Liver (tissue), 8 donors: ENCODE measurements at regions not wholly inside any gene's neighbourhood (a gene's known extent, or its start where the extent isn't known, plus 50 kb on each side); places are given as distances from the start of the nearest gene placed in this dataset.

ENCODE experiments used
- DNase-seq: peaks from one replicate; pipeline ENCODE4 v3.0.0-alpha.2; 2017; ENCODE audit warnings: low spot score
- H3K27ac ChIP-seq, 2 donors: one replicate each; pipeline ENCODE4 v1.7.0; 2013; ENCODE audit warnings: inconsistent platforms in 2 of 2, low read length in 2 of 2, control low read depth in 1 of 2, low read depth in 1 of 2, mild to moderate bottlenecking in 1 of 2
- H3K27me3 ChIP-seq, 4 donors: one replicate each; pipeline versions ENCODE4 v1.6.1 to v1.7.0; 2013; ENCODE audit warnings: low read length in 3 of 4, inconsistent platforms in 1 of 4, mild to moderate bottlenecking in 1 of 4, moderate library complexity in 1 of 4; ENCODE audit not compliant: control insufficient read depth in 4 of 4, insufficient read depth in 4 of 4
- H3K36me3 ChIP-seq, 4 donors: one replicate each; pipeline versions ENCODE4 v1.6.1 to v1.7.0; 2013; ENCODE audit warnings: low read length in 3 of 4, mild to moderate bottlenecking in 3 of 4, low read depth in 1 of 4, moderate library complexity in 1 of 4; ENCODE audit not compliant: control insufficient read depth in 4 of 4, insufficient read depth in 3 of 4
- H3K4me1 ChIP-seq, 4 donors: one replicate each; pipeline versions ENCODE4 v1.6.1 to v1.7.0; 2013; ENCODE audit warnings: low read length in 3 of 4, mild to moderate bottlenecking in 3 of 4, moderate library complexity in 1 of 4; ENCODE audit not compliant: control insufficient read depth in 4 of 4, insufficient read depth in 4 of 4
- H3K4me3 ChIP-seq, 3 donors: one replicate each; pipeline versions ENCODE4 v1.6.1 to v1.7.0; 2013; ENCODE audit warnings: low read length in 3 of 3, control low read depth in 1 of 3, low read depth in 1 of 3, mild to moderate bottlenecking in 1 of 3
- H3K9ac ChIP-seq, 2 donors: one replicate each; pipeline ENCODE4 v1.7.0; 2013; ENCODE audit warnings: low read length in 2 of 2, mild to moderate bottlenecking in 2 of 2, moderate library complexity in 2 of 2, control low read depth in 1 of 2, low read depth in 1 of 2
- H3K9me3 ChIP-seq, 4 donors: one replicate each; pipeline versions ENCODE4 v1.6.1 to v1.7.0; 2013; ENCODE audit warnings: low read length in 3 of 4; ENCODE audit not compliant: control insufficient read depth in 4 of 4
- ATF3 ChIP-seq: IDR thresholded peaks from 2 replicates; pipeline ENCODE4 v1.6.1; 2016; ENCODE audit warnings: antibody characterized with exemption
- EGR1 ChIP-seq, 2 donors: IDR thresholded peaks; 2 replicates each; pipeline ENCODE4 v1.6.1; 2016 to 2018; ENCODE audit warnings: antibody characterized with exemption in 2 of 2, low read depth in 2 of 2
- FOXA1 ChIP-seq: IDR thresholded peaks from 2 replicates; pipeline ENCODE4 v1.6.1; 2016; ENCODE audit warnings: antibody characterized with exemption
- FOXA2 ChIP-seq: IDR thresholded peaks from 2 replicates; pipeline ENCODE4 v1.6.1; 2016; ENCODE audit warnings: antibody characterized with exemption
- GABPA ChIP-seq, 2 donors: IDR thresholded peaks in 1 of 2; conservative IDR thresholded peaks in 1 of 2; 2 replicates each; pipeline ENCODE4 v1.6.1; 2016; ENCODE audit warnings: antibody characterized with exemption in 2 of 2, mild to moderate bottlenecking in 1 of 2, moderate library complexity in 1 of 2
- HNF4A ChIP-seq, 2 donors: conservative IDR thresholded peaks; 2 replicates each; pipeline ENCODE4 v1.6.1; 2016; ENCODE audit warnings: antibody characterized with exemption in 2 of 2, mild to moderate bottlenecking in 2 of 2
- HNF4G ChIP-seq: IDR thresholded peaks from 2 replicates; pipeline ENCODE4 v1.6.1; 2016; ENCODE audit warnings: antibody characterized with exemption
- JUND ChIP-seq, 2 donors: IDR thresholded peaks; 2 replicates each; pipeline ENCODE4 v1.6.1; 2016; ENCODE audit warnings: antibody characterized with exemption in 2 of 2
- MAX ChIP-seq: IDR thresholded peaks from 2 replicates; pipeline ENCODE4 v1.6.1; 2016; ENCODE audit warnings: antibody characterized with exemption
- NR2F2 ChIP-seq: IDR thresholded peaks from 2 replicates; pipeline ENCODE4 v1.6.1; 2016; ENCODE audit warnings: antibody characterized with exemption
- RAD21 ChIP-seq, 2 donors: IDR thresholded peaks; 2 replicates each; pipeline ENCODE4 v1.6.1; 2016; ENCODE audit warnings: antibody characterized with exemption in 2 of 2, mild to moderate bottlenecking in 2 of 2
- RXRA ChIP-seq, 2 donors: IDR thresholded peaks; 2 replicates each; pipeline ENCODE4 v1.6.1; 2017 to 2018; ENCODE audit warnings: antibody characterized with exemption in 2 of 2, mild to moderate bottlenecking in 1 of 2
- SP1 ChIP-seq: IDR thresholded peaks from 2 replicates; pipeline ENCODE4 v1.6.1; 2018; ENCODE audit warnings: antibody characterized with exemption, mild to moderate bottlenecking
- TAF1 ChIP-seq: conservative IDR thresholded peaks from 2 replicates; pipeline ENCODE4 v1.6.1; 2016; ENCODE audit warnings: antibody characterized with exemption, mild to moderate bottlenecking
- YY1 ChIP-seq: IDR thresholded peaks from 2 replicates; pipeline ENCODE4 v1.6.1; 2016; ENCODE audit warnings: antibody characterized with exemption, mild to moderate bottlenecking
- WGBS: extraction: QIAGEN DNeasy Blood & Tissue Kit; methylation state at CpG from one replicate; pipeline ENCODE4 v1.1.7; 2013; 5-methylcytosine and 5-hydroxymethylcytosine counted together
- TF ChIP-seq, protein P1 (sequence below): fragments of 150-350 bp; IDR thresholded peaks from 2 replicates; pipeline ENCODE4 v1.5.1; 2017; ENCODE audit warnings: improper control_type of control experiment, low read depth, low read length; ENCODE audit not compliant: missing input control
- TF ChIP-seq, protein P2 (sequence below): IDR thresholded peaks from 2 replicates; pipeline ENCODE4 v1.6.1; 2016; ENCODE audit warnings: antibody characterized with exemption
- TF ChIP-seq, protein P3 (sequence below): IDR thresholded peaks from 2 replicates; pipeline ENCODE4 v1.6.1; 2016; ENCODE audit warnings: antibody characterized with exemption, mild to moderate bottlenecking
- donor health status: healthy.
- donor health status: healthy.
- donor health status: healthy.
- donor health status: healthy.
- donor health status: healthy.

DNA sequence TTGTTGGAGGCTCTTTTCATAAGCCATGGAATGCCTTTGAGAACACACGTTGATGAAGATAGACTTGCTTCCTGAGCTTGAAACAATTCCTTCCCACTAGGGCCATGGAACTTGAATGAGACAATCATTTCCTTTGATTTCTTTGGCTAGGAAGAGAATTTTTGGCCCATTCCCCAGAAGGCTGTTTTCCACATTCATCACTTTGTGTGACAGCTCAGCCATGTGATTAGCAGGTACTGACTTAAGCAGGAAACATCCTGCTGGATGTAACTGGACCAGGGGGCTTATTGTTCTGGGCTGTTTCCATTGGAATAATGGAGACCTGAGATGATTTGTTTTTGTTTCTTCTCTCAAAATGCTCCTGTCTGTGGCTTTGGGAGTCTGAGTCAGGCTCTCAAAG lies 469.8 kb upstream of the SEL1L start:
- Histone ChIP-seq H3K27ac (no peak overlapping the region), H3K27me3 (no peaks in the 10 kb centered on the region), H3K4me3 (no peak overlapping the region), H3K9me3 (no peaks in the 10 kb centered on the region), H3K4me1 (peaks cover 0 to 2% (median 0%) of the 10 kb centered on the region in 4 donors), H3K9ac (no peak overlapping the region), H3K36me3 (no peaks in the 10 kb centered on the region)
- TF ChIP-seq FOXA2, result no peak
- TF ChIP-seq, protein P1, sequence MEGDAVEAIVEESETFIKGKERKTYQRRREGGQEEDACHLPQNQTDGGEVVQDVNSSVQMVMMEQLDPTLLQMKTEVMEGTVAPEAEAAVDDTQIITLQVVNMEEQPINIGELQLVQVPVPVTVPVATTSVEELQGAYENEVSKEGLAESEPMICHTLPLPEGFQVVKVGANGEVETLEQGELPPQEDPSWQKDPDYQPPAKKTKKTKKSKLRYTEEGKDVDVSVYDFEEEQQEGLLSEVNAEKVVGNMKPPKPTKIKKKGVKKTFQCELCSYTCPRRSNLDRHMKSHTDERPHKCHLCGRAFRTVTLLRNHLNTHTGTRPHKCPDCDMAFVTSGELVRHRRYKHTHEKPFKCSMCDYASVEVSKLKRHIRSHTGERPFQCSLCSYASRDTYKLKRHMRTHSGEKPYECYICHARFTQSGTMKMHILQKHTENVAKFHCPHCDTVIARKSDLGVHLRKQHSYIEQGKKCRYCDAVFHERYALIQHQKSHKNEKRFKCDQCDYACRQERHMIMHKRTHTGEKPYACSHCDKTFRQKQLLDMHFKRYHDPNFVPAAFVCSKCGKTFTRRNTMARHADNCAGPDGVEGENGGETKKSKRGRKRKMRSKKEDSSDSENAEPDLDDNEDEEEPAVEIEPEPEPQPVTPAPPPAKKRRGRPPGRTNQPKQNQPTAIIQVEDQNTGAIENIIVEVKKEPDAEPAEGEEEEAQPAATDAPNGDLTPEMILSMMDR, result no peak
- TF ChIP-seq EGR1 (IDR thresholded peaks at IDR 0.05; ENCODE audit: low read depth in 2 of 2), result no peak
- TF ChIP-seq HNF4G, result no peak
- TF ChIP-seq RAD21 (IDR thresholded peaks at IDR 0.05), result no peak
- TF ChIP-seq, protein P2, sequence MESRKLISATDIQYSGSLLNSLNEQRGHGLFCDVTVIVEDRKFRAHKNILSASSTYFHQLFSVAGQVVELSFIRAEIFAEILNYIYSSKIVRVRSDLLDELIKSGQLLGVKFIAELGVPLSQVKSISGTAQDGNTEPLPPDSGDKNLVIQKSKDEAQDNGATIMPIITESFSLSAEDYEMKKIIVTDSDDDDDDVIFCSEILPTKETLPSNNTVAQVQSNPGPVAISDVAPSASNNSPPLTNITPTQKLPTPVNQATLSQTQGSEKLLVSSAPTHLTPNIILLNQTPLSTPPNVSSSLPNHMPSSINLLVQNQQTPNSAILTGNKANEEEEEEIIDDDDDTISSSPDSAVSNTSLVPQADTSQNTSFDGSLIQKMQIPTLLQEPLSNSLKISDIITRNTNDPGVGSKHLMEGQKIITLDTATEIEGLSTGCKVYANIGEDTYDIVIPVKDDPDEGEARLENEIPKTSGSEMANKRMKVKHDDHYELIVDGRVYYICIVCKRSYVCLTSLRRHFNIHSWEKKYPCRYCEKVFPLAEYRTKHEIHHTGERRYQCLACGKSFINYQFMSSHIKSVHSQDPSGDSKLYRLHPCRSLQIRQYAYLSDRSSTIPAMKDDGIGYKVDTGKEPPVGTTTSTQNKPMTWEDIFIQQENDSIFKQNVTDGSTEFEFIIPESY, result no peak
- TF ChIP-seq RXRA (IDR thresholded peaks at IDR 0.05), result no peak
- no peak for TF ChIP-seq FOXA1
- TF ChIP-seq, protein P3, sequence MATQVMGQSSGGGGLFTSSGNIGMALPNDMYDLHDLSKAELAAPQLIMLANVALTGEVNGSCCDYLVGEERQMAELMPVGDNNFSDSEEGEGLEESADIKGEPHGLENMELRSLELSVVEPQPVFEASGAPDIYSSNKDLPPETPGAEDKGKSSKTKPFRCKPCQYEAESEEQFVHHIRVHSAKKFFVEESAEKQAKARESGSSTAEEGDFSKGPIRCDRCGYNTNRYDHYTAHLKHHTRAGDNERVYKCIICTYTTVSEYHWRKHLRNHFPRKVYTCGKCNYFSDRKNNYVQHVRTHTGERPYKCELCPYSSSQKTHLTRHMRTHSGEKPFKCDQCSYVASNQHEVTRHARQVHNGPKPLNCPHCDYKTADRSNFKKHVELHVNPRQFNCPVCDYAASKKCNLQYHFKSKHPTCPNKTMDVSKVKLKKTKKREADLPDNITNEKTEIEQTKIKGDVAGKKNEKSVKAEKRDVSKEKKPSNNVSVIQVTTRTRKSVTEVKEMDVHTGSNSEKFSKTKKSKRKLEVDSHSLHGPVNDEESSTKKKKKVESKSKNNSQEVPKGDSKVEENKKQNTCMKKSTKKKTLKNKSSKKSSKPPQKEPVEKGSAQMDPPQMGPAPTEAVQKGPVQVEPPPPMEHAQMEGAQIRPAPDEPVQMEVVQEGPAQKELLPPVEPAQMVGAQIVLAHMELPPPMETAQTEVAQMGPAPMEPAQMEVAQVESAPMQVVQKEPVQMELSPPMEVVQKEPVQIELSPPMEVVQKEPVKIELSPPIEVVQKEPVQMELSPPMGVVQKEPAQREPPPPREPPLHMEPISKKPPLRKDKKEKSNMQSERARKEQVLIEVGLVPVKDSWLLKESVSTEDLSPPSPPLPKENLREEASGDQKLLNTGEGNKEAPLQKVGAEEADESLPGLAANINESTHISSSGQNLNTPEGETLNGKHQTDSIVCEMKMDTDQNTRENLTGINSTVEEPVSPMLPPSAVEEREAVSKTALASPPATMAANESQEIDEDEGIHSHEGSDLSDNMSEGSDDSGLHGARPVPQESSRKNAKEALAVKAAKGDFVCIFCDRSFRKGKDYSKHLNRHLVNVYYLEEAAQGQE, result no peak
- no peak for TF ChIP-seq JUND (IDR thresholded peaks at IDR 0.05)
- TF ChIP-seq HNF4A (conservative IDR thresholded peaks at IDR 0.05), result no peak
- no peak for TF ChIP-seq GABPA (IDR thresholded peaks at IDR 0.05 in 1 of 2, conservative IDR thresholded peaks at IDR 0.05 in 1 of 2)
- no peak for TF ChIP-seq TAF1
- TF ChIP-seq ATF3, result no peak
- TF ChIP-seq NR2F2, result no peak
- TF ChIP-seq SP1, result no peak
- TF ChIP-seq YY1, result no peak
- no peak for TF ChIP-seq MAX
- WGBS, result 62% methylated on average over 1 of the region's 1 CpG
- no peak for DNase-seq
